ENCODE measurements at regions not wholly inside any gene's neighbourhood (a gene's known extent, or its start where the extent isn't known, plus 50 kb on each side); places are given as distances from the start of the nearest gene placed in this dataset.

DNA sequence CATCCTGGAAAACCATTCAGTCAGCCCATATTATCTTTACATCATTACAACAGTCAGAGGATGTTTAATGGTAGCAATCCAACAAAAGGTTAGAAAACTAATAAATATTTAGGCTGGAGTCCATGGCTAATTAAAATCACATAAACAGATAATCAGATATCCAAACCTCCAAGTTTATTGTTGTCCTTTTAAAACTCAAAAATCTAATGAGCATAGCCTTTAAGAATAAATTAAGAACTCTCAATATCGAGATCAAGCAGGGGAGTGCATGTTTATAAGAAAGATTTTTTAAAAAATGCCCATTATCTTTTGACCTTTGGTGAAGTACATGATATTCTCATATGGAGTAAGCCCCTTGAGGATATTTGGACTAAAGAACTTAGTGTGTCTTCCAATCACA, 842.9 kb upstream of the SEMA6A start:
- intact Hi-C loops (cut with micrococcal nuclease; ENCODE audit: unreplicated experiment) (no loop called here), in situ Hi-C loops (cut with MboI) (no loop called here)
- ChIA-PET SMC1A (ENCODE audit: uncharacterized antibody, unreplicated experiment) (no interaction called here), CTCF (no interaction called here), POLR2A (no interaction called here), RAD21 (ENCODE audit: unreplicated experiment) (no interaction called here)
- H3K9ac ChIP-seq (ENCODE audit: control insufficient read depth, insufficient read depth, low read length): no peak overlapping the region
- WGBS (ENCODE audit: insufficient coverage, insufficient replicate concordance, low lambda C conversion rate, missing lambda C conversion rate): 0% methylated on average over 1 of the region's 1 CpG
- FAIRE-seq (no peak), ATAC-seq (no peak), DNase-seq (ENCODE audit: low read depth, low spot score) (no peak)
- H3K4me1 ChIP-seq (ENCODE audit: control insufficient read depth, insufficient read depth, low read length): no peaks in the 10 kb centered on the region
- H3K27ac ChIP-seq (ENCODE audit: control insufficient read depth, insufficient read depth): no peak overlapping the region
- no TSS peak for BruUV-seq (replicated peaks)
- H3K79me2 ChIP-seq (ENCODE audit: control insufficient read depth, insufficient read depth, low read length): no peaks in the 10 kb centered on the region
- H4K20me1 ChIP-seq (ENCODE audit: control insufficient read depth, insufficient read depth): no peaks in the 10 kb centered on the region
- no peaks in the 10 kb centered on the region for H3K9me3 ChIP-seq (replicated peaks; ENCODE audit: control insufficient read depth, insufficient read depth, low read length)
- H3K4me3 ChIP-seq: no peak overlapping the region
- no peaks in the 10 kb centered on the region for H3K27me3 ChIP-seq (replicated peaks in 1 of 2; ENCODE audit: control insufficient read depth in 2 of 2, insufficient read depth in 2 of 2, low read length in 1 of 2)
- no peak overlapping the region for H2AFZ ChIP-seq (ENCODE audit: control insufficient read depth, low read depth, low read length)
- TF ChIP-seq, protein P1, sequence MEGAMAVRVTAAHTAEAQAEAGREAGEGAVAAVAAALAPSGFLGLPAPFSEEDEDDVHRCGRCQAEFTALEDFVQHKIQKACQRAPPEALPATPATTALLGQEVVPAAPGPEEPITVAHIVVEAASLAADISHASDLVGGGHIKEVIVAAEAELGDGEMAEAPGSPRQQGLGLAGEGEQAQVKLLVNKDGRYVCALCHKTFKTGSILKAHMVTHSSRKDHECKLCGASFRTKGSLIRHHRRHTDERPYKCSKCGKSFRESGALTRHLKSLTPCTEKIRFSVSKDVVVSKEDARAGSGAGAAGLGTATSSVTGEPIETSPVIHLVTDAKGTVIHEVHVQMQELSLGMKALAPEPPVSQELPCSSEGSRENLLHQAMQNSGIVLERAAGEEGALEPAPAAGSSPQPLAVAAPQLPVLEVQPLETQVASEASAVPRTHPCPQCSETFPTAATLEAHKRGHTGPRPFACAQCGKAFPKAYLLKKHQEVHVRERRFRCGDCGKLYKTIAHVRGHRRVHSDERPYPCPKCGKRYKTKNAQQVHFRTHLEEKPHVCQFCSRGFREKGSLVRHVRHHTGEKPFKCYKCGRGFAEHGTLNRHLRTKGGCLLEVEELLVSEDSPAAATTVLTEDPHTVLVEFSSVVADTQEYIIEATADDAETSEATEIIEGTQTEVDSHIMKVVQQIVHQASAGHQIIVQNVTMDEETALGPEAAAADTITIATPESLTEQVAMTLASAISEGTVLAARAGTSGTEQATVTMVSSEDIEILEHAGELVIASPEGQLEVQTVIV (IDR thresholded peaks at IDR 0.05; ENCODE audit: borderline replicate concordance, partially characterized antibody): no peak
- TF ChIP-seq MTA2 (IDR thresholded peaks at IDR 0.05; ENCODE audit: low read depth): no peak
- TF ChIP-seq NRF1 (conservative IDR thresholded peaks at IDR 0.05; ENCODE audit: low read depth, low read length): no peak
- TF ChIP-seq ZNF207 (IDR thresholded peaks at IDR 0.05; ENCODE audit: borderline replicate concordance): no peak
- TF ChIP-seq, protein P2, sequence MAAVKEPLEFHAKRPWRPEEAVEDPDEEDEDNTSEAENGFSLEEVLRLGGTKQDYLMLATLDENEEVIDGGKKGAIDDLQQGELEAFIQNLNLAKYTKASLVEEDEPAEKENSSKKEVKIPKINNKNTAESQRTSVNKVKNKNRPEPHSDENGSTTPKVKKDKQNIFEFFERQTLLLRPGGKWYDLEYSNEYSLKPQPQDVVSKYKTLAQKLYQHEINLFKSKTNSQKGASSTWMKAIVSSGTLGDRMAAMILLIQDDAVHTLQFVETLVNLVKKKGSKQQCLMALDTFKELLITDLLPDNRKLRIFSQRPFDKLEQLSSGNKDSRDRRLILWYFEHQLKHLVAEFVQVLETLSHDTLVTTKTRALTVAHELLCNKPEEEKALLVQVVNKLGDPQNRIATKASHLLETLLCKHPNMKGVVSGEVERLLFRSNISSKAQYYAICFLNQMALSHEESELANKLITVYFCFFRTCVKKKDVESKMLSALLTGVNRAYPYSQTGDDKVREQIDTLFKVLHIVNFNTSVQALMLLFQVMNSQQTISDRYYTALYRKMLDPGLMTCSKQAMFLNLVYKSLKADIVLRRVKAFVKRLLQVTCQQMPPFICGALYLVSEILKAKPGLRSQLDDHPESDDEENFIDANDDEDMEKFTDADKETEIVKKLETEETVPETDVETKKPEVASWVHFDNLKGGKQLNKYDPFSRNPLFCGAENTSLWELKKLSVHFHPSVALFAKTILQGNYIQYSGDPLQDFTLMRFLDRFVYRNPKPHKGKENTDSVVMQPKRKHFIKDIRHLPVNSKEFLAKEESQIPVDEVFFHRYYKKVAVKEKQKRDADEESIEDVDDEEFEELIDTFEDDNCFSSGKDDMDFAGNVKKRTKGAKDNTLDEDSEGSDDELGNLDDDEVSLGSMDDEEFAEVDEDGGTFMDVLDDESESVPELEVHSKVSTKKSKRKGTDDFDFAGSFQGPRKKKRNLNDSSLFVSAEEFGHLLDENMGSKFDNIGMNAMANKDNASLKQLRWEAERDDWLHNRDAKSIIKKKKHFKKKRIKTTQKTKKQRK (IDR thresholded peaks at IDR 0.05; ENCODE audit: low read depth, low read length): no peak
- TF ChIP-seq POU2F2 (IDR thresholded peaks at IDR 0.05; ENCODE audit: borderline replicate concordance, low read depth, low read length): no peak
- no peaks in the 10 kb centered on the region for H3K36me3 ChIP-seq (ENCODE audit: control insufficient read depth in 2 of 2, insufficient read depth in 2 of 2, low read length in 1 of 2)
- H3K4me2 ChIP-seq (ENCODE audit: control insufficient read depth, insufficient read depth): no peak overlapping the region

All from GM12878 (cell line).